Ovary (tissue), 7 donors: ENCODE measurements at regions not wholly inside any gene's neighbourhood (a gene's known extent, or its start where the extent isn't known, plus 50 kb on each side); places are given as distances from the start of the nearest gene placed in this dataset.

Experiments
- DNase-seq, 5 donors: peaks; one replicate each; pipeline ENCODE4 v3.0.0-alpha.2; 2019 to 2020
- H3K27ac ChIP-seq, 2 donors: fragments of 200-600 bp; one replicate each; pipeline versions ENCODE4 v1.5.1 to v1.8.0; 2019 to 2022
- H3K27me3 ChIP-seq: fragments of 200-600 bp; one replicate; pipeline ENCODE4 v1.8.0; 2022
- H3K36me3 ChIP-seq: fragments of 200-600 bp; sonication (generic); one replicate; pipeline ENCODE4 v1.5.1; 2019
- H3K4me1 ChIP-seq: one replicate; pipeline ENCODE4 v1.8.1; 2013; ENCODE audit warnings: mild to moderate bottlenecking, moderate library complexity; ENCODE audit not compliant: insufficient read depth
- H3K4me3 ChIP-seq: fragments of 200-600 bp; sonication (generic); one replicate; pipeline ENCODE4 v1.5.1; 2017
- H3K9me3 ChIP-seq, 2 donors: fragments of 200-600 bp in 1 of 2; sonication (generic) in 1 of 2; one replicate each; pipeline versions ENCODE4 v1.5.1 to v1.8.1; 2013 to 2019; ENCODE audit warnings: mild to moderate bottlenecking in 1 of 2, moderate library complexity in 1 of 2
- CTCF ChIP-seq, 3 donors: fragments of 450-650 bp in 2 of 3; fragments of 200-600 bp in 1 of 3; IDR thresholded peaks; one replicate each; pipeline versions ENCODE4 v1.5.1 to v1.8.0; 2016 to 2022; ENCODE audit warnings: antibody characterized with exemption in 3 of 3, mild to moderate bottlenecking in 1 of 3
- EP300 ChIP-seq: sonication (generic); formaldehyde crosslinking; IDR thresholded peaks from one replicate; pipeline ENCODE4 v1.6.1; 2017; ENCODE audit warnings: antibody characterized with exemption
- POLR2A ChIP-seq: fragments of 450-650 bp; IDR thresholded peaks from one replicate; pipeline ENCODE4 v1.6.1; 2017; ENCODE audit warnings: antibody characterized with exemption, mild to moderate bottlenecking, moderate library complexity
- WGBS, 3 donors: extraction: QIAGEN DNeasy Blood & Tissue Kit in 1 of 3; methylation state at CpG; one replicate each; pipeline versions ENCODE4 v1.1.5 to v1.1.7; 2013 to 2017; 5-methylcytosine and 5-hydroxymethylcytosine counted together
- intact Hi-C, 4 donors: fragments of 100-400 bp; cut with DNase I; formaldehyde crosslinking; loops; one replicate each; pipeline versions ENCODE4 v1.11.0 to v1.15.1; 2022 to 2023
- donor health status: DM: no; HTN: no; CAD: no; lungs with moderate emphysema.
- donor health status: DM: no; HTN: no; CAD: no.
- donor health status: Bipolar disorder and iron deficiency.
- donor health status: DM: no; HTN: no; CAD: no.
- donor health status: DM: yes; HTN: yes; CAD: no.

- 61 to 72% (median 71%) methylated on average over 3 of the region's 3 CpGs for WGBS, 3 donors
- no peak for DNase-seq
- H3K27ac ChIP-seq = no peak overlapping the region
Observed at GRCh38 chr10:26952094-26952493, 91.3 kb upstream of the ABI1 start.

GRCh38 chr10:26951650-26952049, 90.9 kb upstream of the ABI1 start:
- H3K4me3 ChIP-seq = no peak overlapping the region

More at GRCh38 chr10:26952094-26952493, 91.3 kb upstream of the ABI1 start:
- Histone ChIP-seq H3K4me3 (no peak overlapping the region), H3K4me1 (no peaks in the 10 kb centered on the region), H3K36me3 (no peaks in the 10 kb centered on the region), H3K27me3 (no peaks in the 10 kb centered on the region), H3K9me3 (no peaks in the 10 kb centered on the region)
- intact Hi-C loops = no loop called here
- TF ChIP-seq CTCF (IDR thresholded peaks at IDR 0.05) = no peak
- TF ChIP-seq POLR2A = no peak
- TF ChIP-seq EP300 = no peak

GRCh38 chr10:26950934-26951333, 90.2 kb upstream of the ABI1 start:
- no peak for DNase-seq
- intact Hi-C loops = no loop called here
- Histone ChIP-seq H3K9me3 (no peaks in the 10 kb centered on the region), H3K4me1 (no peaks in the 10 kb centered on the region), H3K36me3 (no peaks in the 10 kb centered on the region), H3K27ac (no peak overlapping the region), H3K27me3 (no peaks in the 10 kb centered on the region), H3K4me3 (no peak overlapping the region)
- TF ChIP-seq CTCF (IDR thresholded peaks at IDR 0.05) (no peak), POLR2A (no peak), EP300 (no peak)

More at GRCh38 chr10:26951650-26952049, 90.9 kb upstream of the ABI1 start:
- TF ChIP-seq POLR2A = no peak
- TF ChIP-seq CTCF (IDR thresholded peaks at IDR 0.05) = no peak
- TF ChIP-seq EP300 = no peak
- no peak for DNase-seq
- H3K9me3 ChIP-seq = no peaks in the 10 kb centered on the region
- no peak overlapping the region for H3K27ac ChIP-seq
- H3K27me3 ChIP-seq = no peaks in the 10 kb centered on the region
- WGBS, 3 donors = 35 to 54% (median 44%) methylated on average over 1 of the region's 1 CpG
- H3K36me3 ChIP-seq = no peaks in the 10 kb centered on the region
- H3K4me1 ChIP-seq = no peaks in the 10 kb centered on the region
- intact Hi-C loops = no loop called here

- no peak overlapping the region for H3K27ac ChIP-seq
- no peaks in the 10 kb centered on the region for H3K27me3 ChIP-seq
- no peak overlapping the region for H3K4me3 ChIP-seq
- no peaks in the 10 kb centered on the region for H3K36me3 ChIP-seq
- 35 to 79% (median 73%) methylated on average over 29 of the region's 29 CpGs for WGBS, 3 donors
- H3K9me3 ChIP-seq = no peaks in the 10 kb centered on the region
- TF ChIP-seq POLR2A (no peak), CTCF (IDR thresholded peaks at IDR 0.05) (no peak), EP300 (no peak)
- no peaks in the 10 kb centered on the region for H3K4me1 ChIP-seq
- DNase-seq = no peak
- intact Hi-C loops = no loop called here
Observed at GRCh38 chr10:26946102-26946811, 85.5 kb upstream of the ABI1 start.
